ENCODE measurements at regions not wholly inside any gene's neighbourhood (a gene's known extent, or its start where the extent isn't known, plus 50 kb on each side); places are given as distances from the start of the nearest gene placed in this dataset.

- TF ChIP-seq HDGF (IDR thresholded peaks at IDR 0.05; ENCODE audit: borderline replicate concordance) (no peak), FOXA1 (IDR thresholded peaks at IDR 0.05) (no peak), SUZ12 (IDR thresholded peaks at IDR 0.05) (no peak), ARNT (IDR thresholded peaks at IDR 0.05) (no peak), FOXM1 (IDR thresholded peaks at IDR 0.05; ENCODE audit: borderline replicate concordance) (no peak), ELF4 (IDR thresholded peaks at IDR 0.05) (no peak)
Measured at GRCh38 chr9:87118594-87118993, 171.3 kb upstream of the GAS1 start.
